ENCODE measurements at regions not wholly inside any gene's neighbourhood (a gene's known extent, or its start where the extent isn't known, plus 50 kb on each side); places are given as distances from the start of the nearest gene placed in this dataset.

GRCh38 chr10:7042419-7043054, 368.3 kb downstream of the SFMBT2 start:
- Histone ChIP-seq H3K9ac (no peak overlapping the region), H3K4me3 (IDR thresholded peaks at IDR 0.05; ENCODE audit: insufficient read depth, low read depth, low read length) (no peak overlapping the region), H2AFZ (ENCODE audit: low read depth) (no peak overlapping the region), H3K27ac (no peak overlapping the region), H4K20me1 (ENCODE audit: insufficient read depth) (no peaks in the 10 kb centered on the region), H3K79me2 (ENCODE audit: insufficient read depth, low read depth) (no peaks in the 10 kb centered on the region), H3K27me3 (ENCODE audit: insufficient read depth, low read depth) (no peaks in the 10 kb centered on the region), H3K4me1 (ENCODE audit: low read depth, poor library complexity, severe bottlenecking) (no peaks in the 10 kb centered on the region), H3K4me2 (no peak overlapping the region), H3K36me3 (ENCODE audit: insufficient read depth) (no peaks in the 10 kb centered on the region)
- no peak for TF ChIP-seq CTCF (conservative IDR thresholded peaks at IDR 0.05; ENCODE audit: low read depth, low read length)

GRCh38 chr10:7042000-7042399, 368.8 kb downstream of the SFMBT2 start:
- Histone ChIP-seq H4K20me1 (ENCODE audit: insufficient read depth) (no peaks in the 10 kb centered on the region), H3K9ac (no peak overlapping the region), H3K4me3 (IDR thresholded peaks at IDR 0.05; ENCODE audit: insufficient read depth, low read depth, low read length) (no peak overlapping the region), H3K27ac (no peak overlapping the region), H3K27me3 (ENCODE audit: insufficient read depth, low read depth) (no peaks in the 10 kb centered on the region), H3K4me1 (ENCODE audit: low read depth, poor library complexity, severe bottlenecking) (no peaks in the 10 kb centered on the region), H3K36me3 (ENCODE audit: insufficient read depth) (no peaks in the 10 kb centered on the region), H3K4me2 (no peak overlapping the region), H3K79me2 (ENCODE audit: insufficient read depth, low read depth) (no peaks in the 10 kb centered on the region), H2AFZ (ENCODE audit: low read depth) (no peak overlapping the region)
- no peak for TF ChIP-seq CTCF (conservative IDR thresholded peaks at IDR 0.05; ENCODE audit: low read depth, low read length)

GRCh38 chr10:7040681-7041080, 370.2 kb downstream of the SFMBT2 start:
- Histone ChIP-seq H3K4me3 (IDR thresholded peaks at IDR 0.05; ENCODE audit: insufficient read depth, low read depth, low read length) (no peak overlapping the region), H3K27me3 (ENCODE audit: insufficient read depth, low read depth) (no peaks in the 10 kb centered on the region), H4K20me1 (ENCODE audit: insufficient read depth) (no peaks in the 10 kb centered on the region), H3K9ac (no peak overlapping the region), H3K79me2 (ENCODE audit: insufficient read depth, low read depth) (no peaks in the 10 kb centered on the region), H3K4me2 (no peak overlapping the region), H3K36me3 (ENCODE audit: insufficient read depth) (no peaks in the 10 kb centered on the region), H3K27ac (no peak overlapping the region), H2AFZ (ENCODE audit: low read depth) (no peak overlapping the region), H3K4me1 (ENCODE audit: low read depth, poor library complexity, severe bottlenecking) (no peaks in the 10 kb centered on the region)
- TF ChIP-seq CTCF (conservative IDR thresholded peaks at IDR 0.05; ENCODE audit: low read depth, low read length), result no peak

GRCh38 chr10:7039859-7040258, 371.0 kb downstream of the SFMBT2 start:
- Histone ChIP-seq H3K79me2 (ENCODE audit: insufficient read depth, low read depth) (no peaks in the 10 kb centered on the region), H3K4me3 (IDR thresholded peaks at IDR 0.05; ENCODE audit: insufficient read depth, low read depth, low read length) (no peak overlapping the region), H3K4me2 (no peak overlapping the region), H3K27me3 (ENCODE audit: insufficient read depth, low read depth) (no peaks in the 10 kb centered on the region), H2AFZ (ENCODE audit: low read depth) (no peak overlapping the region), H3K9ac (no peak overlapping the region), H3K4me1 (ENCODE audit: low read depth, poor library complexity, severe bottlenecking) (no peaks in the 10 kb centered on the region), H3K27ac (no peak overlapping the region), H4K20me1 (ENCODE audit: insufficient read depth) (no peaks in the 10 kb centered on the region), H3K36me3 (ENCODE audit: insufficient read depth) (no peaks in the 10 kb centered on the region)
- TF ChIP-seq CTCF (conservative IDR thresholded peaks at IDR 0.05; ENCODE audit: low read depth, low read length), result no peak
